ENCODE measurements at regions not wholly inside any gene's neighbourhood (a gene's known extent, or its start where the extent isn't known, plus 50 kb on each side); places are given as distances from the start of the nearest gene placed in this dataset.

- Histone ChIP-seq H3K4me1 (peaks cover 0 to 5% of the 10 kb centered on the region in 2 donors), H3K4me3 (replicated peaks in 1 of 3) (no peak overlapping the region), H3K36me3 (no peaks in the 10 kb centered on the region), H3K27me3 (no peaks in the 10 kb centered on the region), H3K27ac (no peak overlapping the region), H3K9me3 (no peaks in the 10 kb centered on the region)
- DNase-seq = no peak
- intact Hi-C loops (cut with DNase I) = no loop called here
- TF ChIP-seq POLR2A (IDR thresholded peaks at IDR 0.05) = no peak
- TF ChIP-seq CTCF (IDR thresholded peaks at IDR 0.05) = no peak
- 92 to 95% methylated on average over 6 of the region's 6 CpGs for WGBS, 2 donors
Measured at GRCh38 chr3:64303881-64304280, 78.6 kb upstream of the PRICKLE2 start.

GRCh38 chr3:64303401-64303800 lies 78.1 kb upstream of the PRICKLE2 start:
- H3K4me3 ChIP-seq (replicated peaks in 1 of 3) = no peak overlapping the region
- intact Hi-C loops (cut with DNase I) = no loop called here
- H3K9me3 ChIP-seq = no peaks in the 10 kb centered on the region
- no peak overlapping the region for H3K27ac ChIP-seq
- DNase-seq = no peak
- no peaks in the 10 kb centered on the region for H3K27me3 ChIP-seq
- H3K4me1 ChIP-seq = peaks cover 0 to 5% of the 10 kb centered on the region in 2 donors
- 95 to 96% methylated on average over 6 of the region's 6 CpGs for WGBS, 2 donors
- no peaks in the 10 kb centered on the region for H3K36me3 ChIP-seq
- TF ChIP-seq POLR2A (IDR thresholded peaks at IDR 0.05) (no peak), CTCF (IDR thresholded peaks at IDR 0.05) (no peak)

- no peaks in the 10 kb centered on the region for H3K27me3 ChIP-seq
- intact Hi-C loops (cut with DNase I) = no loop called here
- H3K4me3 ChIP-seq (replicated peaks in 1 of 3) = no peak overlapping the region
- DNase-seq = no peak
- H3K9me3 ChIP-seq = no peaks in the 10 kb centered on the region
- TF ChIP-seq CTCF (IDR thresholded peaks at IDR 0.05) = no peak
- no peak for TF ChIP-seq POLR2A (IDR thresholded peaks at IDR 0.05)
- H3K36me3 ChIP-seq = no peaks in the 10 kb centered on the region
- no peak overlapping the region for H3K27ac ChIP-seq
- WGBS, 2 donors = 68 to 84% methylated on average over 2 of the region's 2 CpGs
- peaks cover 0 to 3% of the 10 kb centered on the region in 2 donors for H3K4me1 ChIP-seq
Measured at GRCh38 chr3:64301476-64301875, 76.2 kb upstream of the PRICKLE2 start.

- Histone ChIP-seq H3K36me3 (no peaks in the 10 kb centered on the region), H3K27me3 (no peaks in the 10 kb centered on the region), H3K4me1 (no peaks in the 10 kb centered on the region), H3K9me3 (no peaks in the 10 kb centered on the region), H3K27ac (no peak overlapping the region), H3K4me3 (replicated peaks in 1 of 3) (no peak overlapping the region)
- DNase-seq = no peak
- TF ChIP-seq CTCF (IDR thresholded peaks at IDR 0.05) (no peak), POLR2A (IDR thresholded peaks at IDR 0.05) (no peak)
- WGBS, 2 donors = 69 to 70% methylated on average over 1 of the region's 1 CpG
- intact Hi-C loops (cut with DNase I) = no loop called here
Measured at GRCh38 chr3:64300790-64301423, 75.6 kb upstream of the PRICKLE2 start.

- intact Hi-C loops (cut with DNase I) = no loop called here
- Histone ChIP-seq H3K4me1 (peaks cover 0 to 6% of the 10 kb centered on the region in 2 donors), H3K27me3 (no peaks in the 10 kb centered on the region), H3K9me3 (no peaks in the 10 kb centered on the region), H3K36me3 (no peaks in the 10 kb centered on the region), H3K4me3 (replicated peaks in 1 of 3) (no peak overlapping the region), H3K27ac (no peak overlapping the region)
- DNase-seq = no peak
- TF ChIP-seq CTCF (IDR thresholded peaks at IDR 0.05) (no peak), POLR2A (IDR thresholded peaks at IDR 0.05) (no peak)
- 89 to 92% methylated on average over 1 of the region's 1 CpG for WGBS, 2 donors
Measured at GRCh38 chr3:64299206-64299605, 73.9 kb upstream of the PRICKLE2 start.
